Fibroblast of pulmonary artery (primary cell): ENCODE measurements at regions not wholly inside any gene's neighbourhood (a gene's known extent, or its start where the extent isn't known, plus 50 kb on each side); places are given as distances from the start of the nearest gene placed in this dataset.
"Not testable (repeated sequence)": the region's sequence is repeated elsewhere in the genome, so short reads cannot be mapped to it uniquely, and the experiment has no call there.

ENCODE experiments used
- DNase-seq: peaks from one replicate; pipeline ENCODE4 v3.0.0-alpha.2; 2010; ENCODE audit warnings: low read depth
- H3K4me3 ChIP-seq: replicated peaks from 2 replicates; pipeline ENCODE4 v1.5.1; 2011; ENCODE audit warnings: low read depth, mild to moderate bottlenecking, control low read depth, low read length, moderate library complexity
- TF ChIP-seq, protein P1 (sequence below): IDR thresholded peaks from 2 replicates; pipeline ENCODE4 v1.5.1; 2011; ENCODE audit warnings: mild to moderate bottlenecking, control low read depth, low read length, inconsistent platforms; ENCODE audit errors: missing control alignments

DNA sequence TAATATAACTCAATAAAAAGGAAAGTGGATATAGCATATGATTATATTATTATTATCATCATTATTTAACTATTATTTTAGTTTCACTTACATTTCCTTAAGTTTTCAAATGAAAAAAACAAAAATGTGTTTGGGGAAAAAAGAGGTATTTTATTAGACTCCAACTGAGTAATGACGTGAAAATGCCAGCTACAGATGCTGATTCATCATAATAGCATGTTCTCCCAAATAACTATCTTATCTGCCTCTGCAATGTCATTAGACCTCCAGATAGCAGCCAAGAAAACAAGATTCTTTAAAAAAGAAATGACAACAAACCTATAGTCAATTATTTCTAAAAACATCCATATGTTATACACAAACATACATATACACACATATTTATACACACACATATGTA is 1071.9 kb upstream of the TMPRSS15 start:
- peak; percentile 64 for DNase-seq
- H3K4me3 ChIP-seq, result no peak overlapping the region
- TF ChIP-seq, protein P1, sequence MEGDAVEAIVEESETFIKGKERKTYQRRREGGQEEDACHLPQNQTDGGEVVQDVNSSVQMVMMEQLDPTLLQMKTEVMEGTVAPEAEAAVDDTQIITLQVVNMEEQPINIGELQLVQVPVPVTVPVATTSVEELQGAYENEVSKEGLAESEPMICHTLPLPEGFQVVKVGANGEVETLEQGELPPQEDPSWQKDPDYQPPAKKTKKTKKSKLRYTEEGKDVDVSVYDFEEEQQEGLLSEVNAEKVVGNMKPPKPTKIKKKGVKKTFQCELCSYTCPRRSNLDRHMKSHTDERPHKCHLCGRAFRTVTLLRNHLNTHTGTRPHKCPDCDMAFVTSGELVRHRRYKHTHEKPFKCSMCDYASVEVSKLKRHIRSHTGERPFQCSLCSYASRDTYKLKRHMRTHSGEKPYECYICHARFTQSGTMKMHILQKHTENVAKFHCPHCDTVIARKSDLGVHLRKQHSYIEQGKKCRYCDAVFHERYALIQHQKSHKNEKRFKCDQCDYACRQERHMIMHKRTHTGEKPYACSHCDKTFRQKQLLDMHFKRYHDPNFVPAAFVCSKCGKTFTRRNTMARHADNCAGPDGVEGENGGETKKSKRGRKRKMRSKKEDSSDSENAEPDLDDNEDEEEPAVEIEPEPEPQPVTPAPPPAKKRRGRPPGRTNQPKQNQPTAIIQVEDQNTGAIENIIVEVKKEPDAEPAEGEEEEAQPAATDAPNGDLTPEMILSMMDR, result no peak

DNA sequence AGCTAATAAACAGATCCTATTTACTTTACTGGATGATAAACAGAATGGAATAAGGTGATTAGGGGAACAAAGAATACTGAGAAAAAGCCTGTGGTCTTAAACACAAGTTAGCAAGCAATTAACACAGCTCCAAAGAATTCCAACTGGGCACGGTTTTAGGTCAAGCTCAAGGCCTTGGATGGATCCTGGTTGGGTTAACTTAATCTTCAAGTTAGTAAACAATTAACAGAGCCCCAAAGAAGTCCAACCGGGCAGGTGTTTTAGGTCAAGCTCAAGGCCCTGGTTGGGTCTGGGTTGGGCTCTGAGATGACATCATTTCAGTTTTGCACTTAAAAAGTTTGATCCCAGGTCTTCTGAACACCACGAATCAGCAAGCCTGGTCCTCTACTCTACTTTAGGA is 1086.3 kb upstream of the TMPRSS15 start:
- no peak overlapping the region for H3K4me3 ChIP-seq
- TF ChIP-seq, protein P1, result no peak
- no peak for DNase-seq

DNA sequence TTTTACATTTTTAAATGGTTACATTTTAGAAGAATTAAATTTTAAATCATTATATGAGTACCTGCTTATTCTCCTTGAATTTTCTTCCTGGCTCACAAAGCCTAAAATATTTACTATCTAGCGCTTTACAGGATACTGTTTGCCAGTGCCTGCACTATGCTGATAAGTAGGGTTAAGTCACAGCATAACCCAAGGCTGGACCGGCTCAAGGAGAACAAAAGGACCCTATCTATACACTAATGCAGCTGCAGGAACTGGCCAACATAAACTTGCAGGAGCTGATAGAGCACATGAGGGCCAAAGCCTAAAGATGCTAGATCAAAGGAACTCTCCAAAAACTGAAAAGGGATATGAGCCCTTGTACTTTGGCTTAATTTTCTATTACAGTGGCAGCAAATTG is 1086.9 kb upstream of the TMPRSS15 start:
- TF ChIP-seq, protein P1, result no peak
- no peak for DNase-seq

DNA sequence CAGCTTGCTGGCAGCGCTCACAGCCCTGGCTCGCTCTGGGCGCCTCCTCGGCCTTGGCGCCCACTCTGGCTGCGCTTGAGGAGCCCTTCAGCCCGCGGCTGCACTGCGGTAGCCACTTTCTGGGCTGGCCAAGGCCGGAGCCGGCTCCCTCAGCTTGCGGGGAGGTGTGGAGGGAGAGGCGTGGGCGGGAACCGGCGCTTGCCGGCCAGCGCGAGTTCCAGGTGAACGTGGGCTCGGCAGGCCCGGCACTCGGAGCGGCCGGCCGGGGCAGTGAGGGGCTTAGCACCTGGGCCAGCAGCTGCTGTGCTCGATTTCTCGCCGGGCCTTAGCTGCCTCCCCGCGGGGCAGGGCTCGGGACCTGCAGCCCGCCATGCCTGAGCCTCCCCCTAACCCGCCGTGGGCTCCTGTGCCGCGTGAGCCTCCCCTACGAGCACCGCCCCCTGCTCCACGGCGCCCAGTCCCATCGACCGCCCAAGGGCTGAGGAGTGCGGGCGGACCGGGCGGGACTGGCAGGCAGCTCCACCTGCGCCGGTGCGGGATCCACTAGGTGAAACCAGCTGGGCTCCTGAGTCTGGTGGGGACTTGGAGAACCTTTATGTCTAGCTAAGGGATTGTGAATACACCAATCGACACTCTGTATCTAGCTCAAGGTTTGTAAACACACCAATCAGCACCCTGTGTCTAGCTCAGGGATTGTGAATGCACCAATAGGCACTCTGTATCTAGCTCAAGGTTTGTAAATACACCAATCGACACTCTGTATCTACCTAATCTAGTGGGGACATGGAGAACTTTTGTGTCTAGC is 1090.1 kb upstream of the TMPRSS15 start:
- DNase-seq, result not testable (repeated sequence)

More for the DNA sequence above, 1086.9 kb upstream of the TMPRSS15 start:
- no peak overlapping the region for H3K4me3 ChIP-seq

DNA sequence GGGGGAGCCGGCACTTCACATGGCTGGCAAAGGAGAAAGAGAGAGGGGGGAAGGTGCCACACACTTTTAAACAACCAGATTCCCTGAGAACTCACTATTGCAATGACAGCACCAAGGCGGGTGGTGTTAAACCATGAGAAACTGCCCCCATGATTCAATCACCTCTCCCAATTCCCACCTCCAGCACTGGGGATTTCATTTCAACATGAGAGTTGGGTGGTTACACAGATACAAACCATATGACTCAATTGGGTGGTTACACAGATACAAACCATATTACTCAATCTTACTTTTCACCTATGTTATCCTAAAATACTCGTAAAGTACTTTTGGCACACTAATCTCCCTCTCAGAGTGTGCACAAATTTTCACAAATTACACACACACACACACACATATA is 1097.5 kb upstream of the TMPRSS15 start:
- TF ChIP-seq, protein P1, result no peak
- DNase-seq, result no peak
- no peak overlapping the region for H3K4me3 ChIP-seq

More for the DNA sequence above, 1090.1 kb upstream of the TMPRSS15 start:
- H3K4me3 ChIP-seq, result not testable (repeated sequence)

DNA sequence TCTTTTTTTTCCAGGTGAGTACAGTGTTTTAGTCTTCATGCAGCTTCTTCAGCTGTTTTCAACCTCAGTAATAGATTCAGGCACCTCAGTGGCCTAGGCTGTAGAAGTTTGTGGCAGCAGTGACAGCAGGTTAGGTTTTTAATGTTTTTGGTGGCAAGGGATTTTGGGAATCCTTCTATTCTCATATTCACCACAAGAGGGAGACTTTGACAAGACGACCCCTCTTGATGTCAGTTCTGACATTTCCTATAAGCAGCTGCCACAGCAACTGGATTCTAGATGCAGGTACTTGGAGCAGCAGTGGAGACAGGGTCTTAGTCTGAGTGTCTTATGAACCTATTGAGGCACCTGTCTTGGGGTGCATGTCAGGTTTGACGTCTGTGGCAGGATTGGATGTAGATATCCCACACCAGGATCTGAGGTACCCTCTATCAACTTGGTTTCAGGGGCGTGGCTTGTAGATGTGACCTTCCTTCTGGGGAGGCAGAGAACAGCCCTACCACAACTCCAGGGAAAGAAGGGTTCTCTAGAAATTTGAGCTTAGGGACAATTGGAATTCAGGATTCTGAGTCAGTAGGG is 1104.2 kb upstream of the TMPRSS15 start:
- TF ChIP-seq, protein P1, result peak; percentile 16
- peak; percentile 4 for DNase-seq
- no peak overlapping the region for H3K4me3 ChIP-seq

DNA sequence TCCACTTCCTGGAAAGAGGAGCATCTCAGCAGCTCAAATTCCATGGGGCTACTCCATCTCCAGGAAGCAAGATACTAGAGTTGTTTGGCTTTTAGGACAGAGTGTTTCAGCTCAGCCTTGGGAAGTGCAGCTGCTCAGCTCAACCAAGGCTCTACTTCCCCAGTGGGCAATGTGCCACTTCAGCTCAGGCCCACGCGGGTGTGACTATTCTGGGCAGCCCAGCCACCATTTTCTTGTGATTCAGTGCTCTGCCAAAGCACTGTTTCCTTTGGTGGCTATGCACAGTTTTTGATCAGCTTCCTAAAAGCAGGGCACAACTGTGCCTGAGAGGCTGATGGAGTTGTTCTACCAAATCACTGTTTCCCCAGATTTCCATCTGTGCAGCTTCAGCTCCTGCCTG is 1104.9 kb upstream of the TMPRSS15 start:
- TF ChIP-seq, protein P1, result no peak
- no peak overlapping the region for H3K4me3 ChIP-seq
- no peak for DNase-seq
